GM23338 (cell line): ENCODE measurements at regions not wholly inside any gene's neighbourhood (a gene's known extent, or its start where the extent isn't known, plus 50 kb on each side); places are given as distances from the start of the nearest gene placed in this dataset.

Experiments used
- ATAC-seq: fragments of 200-7000 bp; cut with Tn5 transposase; 3 replicates; pipeline ENCODE4 v1.9.1; 2020
- DNase-seq: peaks from one replicate; pipeline ENCODE4 v3.0.0-alpha.2; 2015; ENCODE audit warnings: low spot score
- H2AFZ ChIP-seq: fragments of 200-600 bp; sonication (generic); 2 replicates; pipeline ENCODE4 v1.8.0; 2016; ENCODE audit warnings: antibody characterized with exemption, mild to moderate bottlenecking, moderate library complexity
- H3F3A ChIP-seq: fragments of 200-600 bp; sonication (generic); replicated peaks from 2 replicates; pipeline ENCODE4 v1.8.0; 2017; ENCODE audit warnings: antibody characterized with exemption, mixed run types, low read depth
- H3K27ac ChIP-seq: fragments of 200-600 bp; sonication (generic); 2 replicates; pipeline ENCODE4 v1.6.1; 2016; ENCODE audit warnings: low read depth
- H3K27me3 ChIP-seq: fragments of 200-600 bp; sonication (generic); 2 replicates; pipeline ENCODE4 v1.8.0; 2016; ENCODE audit warnings: mild to moderate bottlenecking, mixed run types, moderate library complexity; ENCODE audit not compliant: insufficient read depth
- H3K36me3 ChIP-seq: fragments of 200-600 bp; sonication (generic); 2 replicates; pipeline ENCODE4 v1.8.0; 2016; ENCODE audit warnings: mild to moderate bottlenecking; ENCODE audit not compliant: insufficient read depth
- H3K4me1 ChIP-seq: fragments of 200-600 bp; sonication (generic); 2 replicates; pipeline ENCODE4 v1.8.0; 2016; ENCODE audit warnings: mild to moderate bottlenecking, moderate library complexity; ENCODE audit not compliant: insufficient read depth
- H3K4me2 ChIP-seq: fragments of 200-600 bp; sonication (generic); 2 replicates; pipeline ENCODE4 v1.7.1; 2017; ENCODE audit warnings: mixed run types
- H3K4me3 ChIP-seq: fragments of 200-600 bp; sonication (generic); 2 replicates; pipeline ENCODE4 v1.6.1; 2016; ENCODE audit warnings: mixed run types
- H3K79me2 ChIP-seq: fragments of 200-600 bp; sonication (generic); replicated peaks from 2 replicates; pipeline ENCODE4 v1.8.0; 2017; ENCODE audit warnings: mild to moderate bottlenecking; ENCODE audit not compliant: insufficient read depth
- H3K9me2 ChIP-seq: fragments of 200-600 bp; sonication (generic); 2 replicates; pipeline ENCODE4 v1.8.0; 2017; ENCODE audit not compliant: insufficient read depth
- H4K20me1 ChIP-seq: fragments of 200-600 bp; sonication (generic); replicated peaks from 2 replicates; pipeline ENCODE4 v1.8.0; 2017; ENCODE audit warnings: mild to moderate bottlenecking; ENCODE audit not compliant: insufficient read depth
- H3K27ac Mint-ChIP-seq: 2 replicates; pipeline ENCODE4 v1.8.0; 2020; ENCODE audit warnings: inconsistent platforms, mild to moderate bottlenecking, moderate library complexity, mixed read lengths
- H3K27me3 Mint-ChIP-seq: 3 replicates; pipeline ENCODE4 v1.8.0; 2022; ENCODE audit warnings: low read depth, mild to moderate bottlenecking, moderate library complexity, mixed read lengths, inconsistent platforms; ENCODE audit not compliant: insufficient read depth, poor library complexity
- H3K36me3 Mint-ChIP-seq: 3 replicates; pipeline ENCODE4 v1.8.0; 2021; ENCODE audit warnings: low read depth, mild to moderate bottlenecking, inconsistent platforms, moderate library complexity, mixed read lengths
- H3K4me1 Mint-ChIP-seq: 3 replicates; pipeline ENCODE4 v1.8.0; 2020; ENCODE audit warnings: mild to moderate bottlenecking, inconsistent platforms, mixed read lengths
- H3K4me3 Mint-ChIP-seq: 3 replicates; pipeline ENCODE4 v1.8.0; 2021; ENCODE audit warnings: moderate library complexity, mild to moderate bottlenecking, inconsistent platforms, mixed read lengths
- H3K9me3 Mint-ChIP-seq: 3 replicates; pipeline ENCODE4 v1.8.0; 2020; ENCODE audit warnings: moderate library complexity, mild to moderate bottlenecking, inconsistent platforms, mixed read lengths
- CREB1 ChIP-seq: fragments of 250-450 bp; sonication (Bioruptor Pico); IDR thresholded peaks from 2 replicates; pipeline ENCODE4 v1.5.0; 2020; ENCODE audit warnings: low read depth, mild to moderate bottlenecking, moderate library complexity
- EZH2 ChIP-seq: fragments of 200-600 bp; sonication (generic); IDR thresholded peaks from one replicate; pipeline ENCODE4 v1.8.0; 2017; ENCODE audit warnings: antibody characterized with exemption, mild to moderate bottlenecking, low read depth; ENCODE audit not compliant: unreplicated experiment
- EZH2phosphoT487 ChIP-seq: fragments of 200-600 bp; sonication (generic); IDR thresholded peaks from one replicate; pipeline ENCODE4 v1.8.1; 2018; ENCODE audit warnings: antibody characterized with exemption; ENCODE audit not compliant: unreplicated experiment
- NANOG ChIP-seq: IDR thresholded peaks from 2 replicates; pipeline ENCODE4 v1.6.1; 2016; ENCODE audit warnings: antibody characterized with exemption, borderline replicate concordance
- POLR2AphosphoS5 ChIP-seq: IDR thresholded peaks from 2 replicates; pipeline ENCODE4 v1.6.1; 2016; ENCODE audit warnings: antibody characterized with exemption, low read depth
- ZNF114 ChIP-seq: fragments of 250-450 bp; sonication (Bioruptor Pico); IDR thresholded peaks from 2 replicates; pipeline ENCODE4 v1.5.0; 2020; ENCODE audit warnings: mild to moderate bottlenecking, moderate library complexity
- ZNF331 ChIP-seq: fragments of 250-450 bp; sonication (Bioruptor Pico); IDR thresholded peaks from 2 replicates; pipeline ENCODE4 v1.5.0; 2020; ENCODE audit warnings: low read depth, mild to moderate bottlenecking, moderate library complexity
- TF ChIP-seq, protein P1 (sequence below): IDR thresholded peaks from one replicate; pipeline ENCODE4 v1.6.1; 2018; ENCODE audit warnings: antibody characterized with exemption; ENCODE audit not compliant: unreplicated experiment
- TF ChIP-seq, protein P2 (sequence below), 2 experiments: fragments of 200-600 bp in 1 of 2; sonication (generic) in 1 of 2; conservative IDR thresholded peaks; 2 replicates each; pipeline versions ENCODE4 v1.5.1 to v1.6.1; 2016 to 2017; ENCODE audit warnings: antibody characterized with exemption in 2 of 2, low read depth in 2 of 2, mild to moderate bottlenecking in 2 of 2, moderate library complexity in 1 of 2
- TF ChIP-seq, protein P3 (sequence below): IDR thresholded peaks from 2 replicates; pipeline ENCODE4 v1.6.1; 2016; ENCODE audit warnings: antibody characterized with exemption
- TF ChIP-seq, protein P4 (sequence below): fragments of 250-450 bp; sonication (Bioruptor Pico); IDR thresholded peaks from 2 replicates; pipeline ENCODE4 v1.5.0; 2020; ENCODE audit warnings: mild to moderate bottlenecking, moderate library complexity

DNA sequence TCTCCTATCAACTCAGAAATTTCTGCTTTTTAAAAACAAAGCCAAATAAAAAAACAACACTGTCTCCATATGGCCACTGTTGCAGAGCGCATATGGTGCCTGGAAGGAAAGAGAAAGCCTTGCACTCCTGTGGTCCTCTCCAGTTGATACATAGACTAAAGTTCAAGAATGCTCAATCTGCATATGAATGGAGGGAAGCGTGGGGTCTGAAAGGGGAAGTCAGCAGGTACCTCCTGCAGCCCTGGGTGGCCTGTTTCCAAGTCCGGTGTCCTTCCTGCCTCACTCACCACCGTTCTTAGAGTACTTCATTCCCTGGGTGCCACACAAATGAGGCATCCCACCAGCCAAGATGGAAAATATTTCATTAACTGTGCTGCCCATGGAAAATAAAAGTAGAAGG, 138.3 kb upstream of the PALS2 start (continued):
- TF ChIP-seq EZH2 (no peak), CREB1 (no peak), NANOG (peak; percentile 92)

DNA sequence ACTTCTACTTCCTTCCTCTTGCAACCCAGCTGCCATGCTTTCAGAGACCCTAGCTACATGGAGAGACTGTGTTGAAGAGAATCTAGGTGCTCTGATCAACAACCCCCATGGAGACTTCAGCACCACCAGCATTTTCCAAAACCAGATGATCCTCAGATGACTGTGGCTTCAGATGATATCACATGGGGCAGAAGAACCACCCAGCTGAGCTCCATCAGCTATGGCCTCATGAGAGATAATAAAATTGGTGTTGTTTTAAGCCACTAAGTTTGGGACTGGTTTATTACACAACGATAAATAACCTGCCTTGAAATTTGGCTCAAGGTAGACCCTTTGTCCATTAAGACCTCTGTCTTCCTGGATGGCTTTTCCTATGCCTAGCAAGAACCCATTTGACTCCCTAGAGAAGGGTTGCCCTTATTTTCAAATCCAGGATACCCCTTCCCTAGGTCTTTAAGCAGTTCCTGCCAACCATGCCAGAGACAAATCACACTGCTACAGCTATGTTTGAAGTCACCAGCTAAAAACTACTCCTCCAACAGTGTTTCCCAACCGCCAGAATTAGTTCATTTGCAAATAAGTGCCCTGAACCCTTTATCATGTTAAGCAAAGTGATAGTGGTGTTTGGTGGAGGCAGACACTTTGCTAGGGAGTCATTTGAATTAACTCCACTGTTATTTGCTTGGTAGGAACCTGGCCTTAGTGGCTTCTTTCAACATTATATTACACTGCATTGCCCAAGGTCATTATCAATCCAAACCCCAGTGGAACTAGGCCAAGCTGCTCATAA, 136.9 kb upstream of the PALS2 start:
- Histone ChIP-seq H3K36me3 (no peaks in the 10 kb centered on the region), H3K9me2 (no peaks in the 10 kb centered on the region), H3F3A (0 out of 2 replicates have a peak, but pooled peaks cover 7% of the 10 kb centered on the region), H3K27ac (no peak overlapping the region), H3K4me2 (peak overlapping the region; percentile 68), H3K4me3 (peak overlapping the region; percentile 26; the same call in 1 of the 2 replicates), H3K79me2 (no peaks in the 10 kb centered on the region), H4K20me1 (no peaks in the 10 kb centered on the region), H3K27me3 (no peaks in the 10 kb centered on the region), H3K4me1 (peaks cover 42% of the 10 kb centered on the region), H2AFZ (no peak overlapping the region)
- Mint-ChIP-seq H3K36me3 (peaks cover 26% of the 10 kb centered on the region), H3K27me3 (peaks cover 10% of the 10 kb centered on the region), H3K9me3 (peaks cover 23% of the 10 kb centered on the region), H3K4me1 (peaks cover 45% of the 10 kb centered on the region), H3K27ac (no peak overlapping the region), H3K4me3 (peak overlapping the region; percentile 14; the same call in 1 of the 3 replicates)
- peak; percentile 80 for DNase-seq
- ATAC-seq, result peak; percentile 71
- no peak for TF ChIP-seq ZNF114 (CRISPR knock-in tag)
- peak; percentile 89 for TF ChIP-seq ZNF331
- TF ChIP-seq EZH2phosphoT487, result no peak
- TF ChIP-seq EZH2, result no peak
- TF ChIP-seq NANOG, result peak; percentile 54; the same call in 1 of the 2 replicates
- no peak for TF ChIP-seq CREB1
- TF ChIP-seq, protein P1, sequence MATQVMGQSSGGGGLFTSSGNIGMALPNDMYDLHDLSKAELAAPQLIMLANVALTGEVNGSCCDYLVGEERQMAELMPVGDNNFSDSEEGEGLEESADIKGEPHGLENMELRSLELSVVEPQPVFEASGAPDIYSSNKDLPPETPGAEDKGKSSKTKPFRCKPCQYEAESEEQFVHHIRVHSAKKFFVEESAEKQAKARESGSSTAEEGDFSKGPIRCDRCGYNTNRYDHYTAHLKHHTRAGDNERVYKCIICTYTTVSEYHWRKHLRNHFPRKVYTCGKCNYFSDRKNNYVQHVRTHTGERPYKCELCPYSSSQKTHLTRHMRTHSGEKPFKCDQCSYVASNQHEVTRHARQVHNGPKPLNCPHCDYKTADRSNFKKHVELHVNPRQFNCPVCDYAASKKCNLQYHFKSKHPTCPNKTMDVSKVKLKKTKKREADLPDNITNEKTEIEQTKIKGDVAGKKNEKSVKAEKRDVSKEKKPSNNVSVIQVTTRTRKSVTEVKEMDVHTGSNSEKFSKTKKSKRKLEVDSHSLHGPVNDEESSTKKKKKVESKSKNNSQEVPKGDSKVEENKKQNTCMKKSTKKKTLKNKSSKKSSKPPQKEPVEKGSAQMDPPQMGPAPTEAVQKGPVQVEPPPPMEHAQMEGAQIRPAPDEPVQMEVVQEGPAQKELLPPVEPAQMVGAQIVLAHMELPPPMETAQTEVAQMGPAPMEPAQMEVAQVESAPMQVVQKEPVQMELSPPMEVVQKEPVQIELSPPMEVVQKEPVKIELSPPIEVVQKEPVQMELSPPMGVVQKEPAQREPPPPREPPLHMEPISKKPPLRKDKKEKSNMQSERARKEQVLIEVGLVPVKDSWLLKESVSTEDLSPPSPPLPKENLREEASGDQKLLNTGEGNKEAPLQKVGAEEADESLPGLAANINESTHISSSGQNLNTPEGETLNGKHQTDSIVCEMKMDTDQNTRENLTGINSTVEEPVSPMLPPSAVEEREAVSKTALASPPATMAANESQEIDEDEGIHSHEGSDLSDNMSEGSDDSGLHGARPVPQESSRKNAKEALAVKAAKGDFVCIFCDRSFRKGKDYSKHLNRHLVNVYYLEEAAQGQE, result no peak
- TF ChIP-seq, protein P2, sequence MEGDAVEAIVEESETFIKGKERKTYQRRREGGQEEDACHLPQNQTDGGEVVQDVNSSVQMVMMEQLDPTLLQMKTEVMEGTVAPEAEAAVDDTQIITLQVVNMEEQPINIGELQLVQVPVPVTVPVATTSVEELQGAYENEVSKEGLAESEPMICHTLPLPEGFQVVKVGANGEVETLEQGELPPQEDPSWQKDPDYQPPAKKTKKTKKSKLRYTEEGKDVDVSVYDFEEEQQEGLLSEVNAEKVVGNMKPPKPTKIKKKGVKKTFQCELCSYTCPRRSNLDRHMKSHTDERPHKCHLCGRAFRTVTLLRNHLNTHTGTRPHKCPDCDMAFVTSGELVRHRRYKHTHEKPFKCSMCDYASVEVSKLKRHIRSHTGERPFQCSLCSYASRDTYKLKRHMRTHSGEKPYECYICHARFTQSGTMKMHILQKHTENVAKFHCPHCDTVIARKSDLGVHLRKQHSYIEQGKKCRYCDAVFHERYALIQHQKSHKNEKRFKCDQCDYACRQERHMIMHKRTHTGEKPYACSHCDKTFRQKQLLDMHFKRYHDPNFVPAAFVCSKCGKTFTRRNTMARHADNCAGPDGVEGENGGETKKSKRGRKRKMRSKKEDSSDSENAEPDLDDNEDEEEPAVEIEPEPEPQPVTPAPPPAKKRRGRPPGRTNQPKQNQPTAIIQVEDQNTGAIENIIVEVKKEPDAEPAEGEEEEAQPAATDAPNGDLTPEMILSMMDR (conservative IDR thresholded peaks at IDR 0.05; ENCODE audit: low read depth in 2 of 2), result no peak
- no peak for TF ChIP-seq POLR2AphosphoS5
- TF ChIP-seq, protein P3, sequence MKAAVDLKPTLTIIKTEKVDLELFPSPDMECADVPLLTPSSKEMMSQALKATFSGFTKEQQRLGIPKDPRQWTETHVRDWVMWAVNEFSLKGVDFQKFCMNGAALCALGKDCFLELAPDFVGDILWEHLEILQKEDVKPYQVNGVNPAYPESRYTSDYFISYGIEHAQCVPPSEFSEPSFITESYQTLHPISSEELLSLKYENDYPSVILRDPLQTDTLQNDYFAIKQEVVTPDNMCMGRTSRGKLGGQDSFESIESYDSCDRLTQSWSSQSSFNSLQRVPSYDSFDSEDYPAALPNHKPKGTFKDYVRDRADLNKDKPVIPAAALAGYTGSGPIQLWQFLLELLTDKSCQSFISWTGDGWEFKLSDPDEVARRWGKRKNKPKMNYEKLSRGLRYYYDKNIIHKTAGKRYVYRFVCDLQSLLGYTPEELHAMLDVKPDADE, result no peak
- TF ChIP-seq, protein P4, sequence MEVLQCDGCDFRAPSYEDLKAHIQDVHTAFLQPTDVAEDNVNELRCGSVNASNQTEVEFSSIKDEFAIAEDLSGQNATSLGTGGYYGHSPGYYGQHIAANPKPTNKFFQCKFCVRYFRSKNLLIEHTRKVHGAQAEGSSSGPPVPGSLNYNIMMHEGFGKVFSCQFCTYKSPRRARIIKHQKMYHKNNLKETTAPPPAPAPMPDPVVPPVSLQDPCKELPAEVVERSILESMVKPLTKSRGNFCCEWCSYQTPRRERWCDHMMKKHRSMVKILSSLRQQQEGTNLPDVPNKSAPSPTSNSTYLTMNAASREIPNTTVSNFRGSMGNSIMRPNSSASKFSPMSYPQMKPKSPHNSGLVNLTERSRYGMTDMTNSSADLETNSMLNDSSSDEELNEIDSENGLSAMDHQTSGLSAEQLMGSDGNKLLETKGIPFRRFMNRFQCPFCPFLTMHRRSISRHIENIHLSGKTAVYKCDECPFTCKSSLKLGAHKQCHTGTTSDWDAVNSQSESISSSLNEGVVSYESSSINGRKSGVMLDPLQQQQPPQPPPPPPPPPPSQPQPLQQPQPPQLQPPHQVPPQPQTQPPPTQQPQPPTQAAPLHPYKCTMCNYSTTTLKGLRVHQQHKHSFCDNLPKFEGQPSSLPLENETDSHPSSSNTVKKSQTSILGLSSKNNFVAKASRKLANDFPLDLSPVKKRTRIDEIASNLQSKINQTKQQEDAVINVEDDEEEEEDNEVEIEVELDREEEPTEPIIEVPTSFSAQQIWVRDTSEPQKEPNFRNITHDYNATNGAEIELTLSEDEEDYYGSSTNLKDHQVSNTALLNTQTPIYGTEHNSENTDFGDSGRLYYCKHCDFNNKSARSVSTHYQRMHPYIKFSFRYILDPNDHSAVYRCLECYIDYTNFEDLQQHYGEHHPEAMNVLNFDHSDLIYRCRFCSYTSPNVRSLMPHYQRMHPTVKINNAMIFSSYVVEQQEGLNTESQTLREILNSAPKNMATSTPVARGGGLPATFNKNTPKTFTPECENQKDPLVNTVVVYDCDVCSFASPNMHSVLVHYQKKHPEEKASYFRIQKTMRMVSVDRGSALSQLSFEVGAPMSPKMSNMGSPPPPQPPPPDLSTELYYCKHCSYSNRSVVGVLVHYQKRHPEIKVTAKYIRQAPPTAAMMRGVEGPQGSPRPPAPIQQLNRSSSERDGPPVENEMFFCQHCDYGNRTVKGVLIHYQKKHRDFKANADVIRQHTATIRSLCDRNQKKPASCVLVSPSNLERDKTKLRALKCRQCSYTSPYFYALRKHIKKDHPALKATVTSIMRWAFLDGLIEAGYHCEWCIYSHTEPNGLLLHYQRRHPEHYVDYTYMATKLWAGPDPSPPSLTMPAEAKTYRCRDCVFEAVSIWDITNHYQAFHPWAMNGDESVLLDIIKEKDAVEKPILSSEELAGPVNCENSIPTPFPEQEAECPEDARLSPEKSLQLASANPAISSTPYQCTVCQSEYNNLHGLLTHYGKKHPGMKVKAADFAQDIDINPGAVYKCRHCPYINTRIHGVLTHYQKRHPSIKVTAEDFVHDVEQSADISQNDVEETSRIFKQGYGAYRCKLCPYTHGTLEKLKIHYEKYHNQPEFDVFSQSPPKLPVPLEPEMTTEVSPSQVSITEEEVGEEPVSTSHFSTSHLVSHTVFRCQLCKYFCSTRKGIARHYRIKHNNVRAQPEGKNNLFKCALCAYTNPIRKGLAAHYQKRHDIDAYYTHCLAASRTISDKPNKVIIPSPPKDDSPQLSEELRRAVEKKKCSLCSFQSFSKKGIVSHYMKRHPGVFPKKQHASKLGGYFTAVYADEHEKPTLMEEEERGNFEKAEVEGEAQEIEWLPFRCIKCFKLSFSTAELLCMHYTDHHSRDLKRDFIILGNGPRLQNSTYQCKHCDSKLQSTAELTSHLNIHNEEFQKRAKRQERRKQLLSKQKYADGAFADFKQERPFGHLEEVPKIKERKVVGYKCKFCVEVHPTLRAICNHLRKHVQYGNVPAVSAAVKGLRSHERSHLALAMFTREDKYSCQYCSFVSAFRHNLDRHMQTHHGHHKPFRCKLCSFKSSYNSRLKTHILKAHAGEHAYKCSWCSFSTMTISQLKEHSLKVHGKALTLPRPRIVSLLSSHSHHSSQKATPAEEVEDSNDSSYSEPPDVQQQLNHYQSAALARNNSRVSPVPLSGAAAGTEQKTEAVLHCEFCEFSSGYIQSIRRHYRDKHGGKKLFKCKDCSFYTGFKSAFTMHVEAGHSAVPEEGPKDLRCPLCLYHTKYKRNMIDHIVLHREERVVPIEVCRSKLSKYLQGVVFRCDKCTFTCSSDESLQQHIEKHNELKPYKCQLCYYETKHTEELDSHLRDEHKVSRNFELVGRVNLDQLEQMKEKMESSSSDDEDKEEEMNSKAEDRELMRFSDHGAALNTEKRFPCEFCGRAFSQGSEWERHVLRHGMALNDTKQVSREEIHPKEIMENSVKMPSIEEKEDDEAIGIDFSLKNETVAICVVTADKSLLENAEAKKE (CRISPR knock-in tag), result peak; percentile 53
